Loucy (cell line): ENCODE measurements at regions not wholly inside any gene's neighbourhood (a gene's known extent, or its start where the extent isn't known, plus 50 kb on each side); places are given as distances from the start of the nearest gene placed in this dataset.

Experiments used
- CTCF ChIP-seq: fragments of 200-600 bp; sonication (generic); conservative IDR thresholded peaks from 2 replicates; pipeline ENCODE4 v1.5.1; 2014; ENCODE audit warnings: mild to moderate bottlenecking, antibody characterized with exemption, low read length
- EZH2phosphoT487 ChIP-seq: fragments of 200-600 bp; IDR thresholded peaks from 2 replicates; pipeline ENCODE4 v1.6.1; 2018; ENCODE audit warnings: antibody characterized with exemption, mild to moderate bottlenecking, moderate library complexity, borderline replicate concordance

- no peak for TF ChIP-seq CTCF
- TF ChIP-seq EZH2phosphoT487, result no peak
These were observed 79.0 kb upstream of the SCG2 start for GRCh38 chr2:223681125-223681524.
